PC-9 (cell line): ENCODE measurements at regions not wholly inside any gene's neighbourhood (a gene's known extent, or its start where the extent isn't known, plus 50 kb on each side); places are given as distances from the start of the nearest gene placed in this dataset.

Experiments
- BruUV-seq: library from RNA; stranded (reverse); fragments of 400-500 nt; replicated peaks from 2 replicates; lab custom pipeline; 2021; lab: Mats Ljungman, UMichigan
- CTCF ChIA-PET: fragments of 300-600 bp; sonication (Branson Sonifier 250); formaldehyde crosslinking; loops from one replicate; lab custom pipeline; 2022; ENCODE audit warnings: antibody characterized with exemption; lab: Charles Lee
- POLR2A ChIA-PET: fragments of 300-600 bp; sonication (Branson Sonifier 250); formaldehyde crosslinking; loops from one replicate; lab custom pipeline; 2022; ENCODE audit warnings: antibody characterized with exemption; ENCODE audit not compliant: unreplicated experiment; lab: Charles Lee
- DNase-seq, 2 experiments: peaks; one replicate each; pipeline versions ENCODE4 v3.0.0 to v3.0.0-alpha.2; 2015 to 2022; ENCODE audit warnings: mixed read lengths in 1 of 2
- H2AFZ ChIP-seq: fragments of 200-600 bp; sonication (generic); 2 replicates; pipeline ENCODE4 v1.8.1; 2017; ENCODE audit warnings: antibody characterized with exemption
- H3F3A ChIP-seq: fragments of 200-600 bp; sonication (generic); 2 replicates; pipeline ENCODE4 v1.8.1; 2017; ENCODE audit warnings: antibody characterized with exemption, mild to moderate bottlenecking, low read depth; ENCODE audit not compliant: insufficient read depth
- H3K27ac ChIP-seq: fragments of 200-600 bp; sonication (generic); 2 replicates; pipeline ENCODE4 v1.6.1; 2016; ENCODE audit warnings: mixed run types
- H3K27me3 ChIP-seq: fragments of 200-600 bp; sonication (generic); 2 replicates; pipeline ENCODE4 v1.6.1; 2016; ENCODE audit warnings: low read depth, mixed run types; ENCODE audit not compliant: insufficient read depth
- H3K36me3 ChIP-seq: fragments of 200-600 bp; sonication (generic); 2 replicates; pipeline ENCODE4 v1.6.1; 2016; ENCODE audit warnings: low read depth, mixed run types
- H3K4me1 ChIP-seq: fragments of 200-600 bp; sonication (generic); replicated peaks from 2 replicates; pipeline ENCODE4 v1.6.1; 2016; ENCODE audit warnings: mixed run types; ENCODE audit not compliant: insufficient read depth
- H3K4me2 ChIP-seq: fragments of 200-600 bp; sonication (generic); 2 replicates; pipeline ENCODE4 v1.6.1; 2017; ENCODE audit warnings: mixed run types
- H3K4me3 ChIP-seq: fragments of 200-600 bp; sonication (generic); 2 replicates; pipeline ENCODE4 v1.6.1; 2016; ENCODE audit warnings: mixed run types
- H3K79me2 ChIP-seq: fragments of 200-600 bp; sonication (generic); 2 replicates; pipeline ENCODE4 v1.6.1; 2017; ENCODE audit warnings: low read depth, mixed run types
- H3K9me2 ChIP-seq: fragments of 200-600 bp; sonication (generic); 2 replicates; pipeline ENCODE4 v1.8.1; 2017; ENCODE audit warnings: mild to moderate bottlenecking; ENCODE audit not compliant: insufficient read depth
- H3K9me3 ChIP-seq: fragments of 200-600 bp; sonication (generic); 2 replicates; pipeline ENCODE4 v1.8.1; 2016; ENCODE audit warnings: low read depth; ENCODE audit not compliant: insufficient read depth
- H4K20me1 ChIP-seq: fragments of 200-600 bp; sonication (generic); 2 replicates; pipeline ENCODE4 v1.8.1; 2017; ENCODE audit not compliant: insufficient read depth
- CTCF ChIP-seq: fragments of 200-600 bp; sonication (generic); conservative IDR thresholded peaks from 2 replicates; pipeline ENCODE4 v1.6.1; 2017; ENCODE audit warnings: mixed run types, antibody characterized with exemption, mild to moderate bottlenecking, moderate library complexity
- EZH2 ChIP-seq: fragments of 200-600 bp; sonication (generic); IDR thresholded peaks from 2 replicates; pipeline ENCODE4 v1.8.0; 2017; ENCODE audit warnings: antibody characterized with exemption, low read depth
- intact Hi-C: fragments of 100-400 bp; cut with micrococcal nuclease; formaldehyde crosslinking; loops from one replicate; pipeline ENCODE4 v1.10.0; 2022; ENCODE audit not compliant: unreplicated experiment

DNA sequence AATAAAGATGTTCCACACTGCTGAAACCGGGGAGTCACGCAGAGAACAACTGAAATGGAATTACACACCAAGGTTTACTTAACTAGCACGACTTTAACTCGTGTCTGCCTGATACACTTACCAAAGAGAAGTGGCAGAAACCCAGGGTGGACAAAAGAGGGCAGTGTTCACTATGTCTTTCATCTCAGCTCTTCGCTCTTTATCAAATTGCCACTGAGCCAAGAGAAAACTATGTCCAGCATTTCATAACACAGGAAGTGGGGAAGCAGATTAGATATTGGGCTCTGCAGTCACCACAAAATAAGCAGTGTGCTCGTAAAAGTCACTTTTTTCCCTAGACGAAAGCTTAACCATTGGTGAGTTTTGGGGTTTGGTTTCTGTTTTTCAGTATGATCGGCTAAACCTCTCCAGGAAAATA, 155.7 kb downstream of the CHIC2 start:
- no peaks in the 10 kb centered on the region for H3K9me3 ChIP-seq
- CTCF ChIA-PET: interaction anchor here (0.6 to 1.9 kb wide), 2 partner anchors 309 to 325 kb away, joined by 3 to 11 read pairs; no protein-coding TSS in a partner anchor
- intact Hi-C loops: loop anchor here (1.0 to 10.0 kb wide), 6 partner anchors 310 to 1534 kb away; no protein-coding TSS in a partner anchor
- H3K36me3 ChIP-seq: no peaks in the 10 kb centered on the region
- POLR2A ChIA-PET: interaction anchor here (0.7 kb wide), 1 partner anchor 154 kb away, joined by 3 read pairs; no protein-coding TSS in a partner anchor
- no peaks in the 10 kb centered on the region for H3F3A ChIP-seq
- H2AFZ ChIP-seq: no peak overlapping the region
- DNase-seq: peak; percentile 20 to 82
- BruUV-seq: no TSS peak
- no peak overlapping the region for H3K27ac ChIP-seq
- no peaks in the 10 kb centered on the region for H3K9me2 ChIP-seq
- no peak for TF ChIP-seq EZH2
- peak; percentile 74 for TF ChIP-seq CTCF
- no peaks in the 10 kb centered on the region for H3K27me3 ChIP-seq
- H3K4me3 ChIP-seq: no peak overlapping the region
- H3K4me2 ChIP-seq: peak overlapping the region; percentile 42; the same call in 1 of the 2 replicates
- no peaks in the 10 kb centered on the region for H3K79me2 ChIP-seq
- peaks cover 4% of the 10 kb centered on the region; the same call in 1 of the 2 replicates for H3K4me1 ChIP-seq
- H4K20me1 ChIP-seq: no peaks in the 10 kb centered on the region

- H3K27me3 ChIP-seq: no peaks in the 10 kb centered on the region
- H4K20me1 ChIP-seq: no peaks in the 10 kb centered on the region
- H3K4me1 ChIP-seq: peaks cover 4% of the 10 kb centered on the region; the same call in 1 of the 2 replicates
- no peak overlapping the region for H3K4me3 ChIP-seq
- POLR2A ChIA-PET: no interaction called here
- no peak overlapping the region for H2AFZ ChIP-seq
- no peak for DNase-seq
- CTCF ChIA-PET: interaction anchor here (1.9 kb wide), 1 partner anchor 326 kb away, joined by 11 read pairs; no protein-coding TSS in a partner anchor
- no peak overlapping the region for H3K27ac ChIP-seq
- intact Hi-C loops: loop anchor here (1.0 to 10.0 kb wide), 6 partner anchors 311 to 1533 kb away; no protein-coding TSS in a partner anchor
- no peak for TF ChIP-seq CTCF
- no peak for TF ChIP-seq EZH2
- H3F3A ChIP-seq: no peaks in the 10 kb centered on the region
- H3K9me2 ChIP-seq: no peaks in the 10 kb centered on the region
- no TSS peak for BruUV-seq
- no peaks in the 10 kb centered on the region for H3K9me3 ChIP-seq
- no peaks in the 10 kb centered on the region for H3K36me3 ChIP-seq
- H3K79me2 ChIP-seq: no peaks in the 10 kb centered on the region
- no peak overlapping the region for H3K4me2 ChIP-seq
Observed at GRCh38 chr4:53907772-53908171, 156.6 kb downstream of the CHIC2 start.

GRCh38 chr4:53906606-53907190, 157.7 kb downstream of the CHIC2 start:
- no peaks in the 10 kb centered on the region for H3F3A ChIP-seq
- H3K9me3 ChIP-seq: no peaks in the 10 kb centered on the region
- no peaks in the 10 kb centered on the region for H3K79me2 ChIP-seq
- H3K27me3 ChIP-seq: no peaks in the 10 kb centered on the region
- no peak overlapping the region for H3K4me2 ChIP-seq
- H3K4me3 ChIP-seq: no peak overlapping the region
- intact Hi-C loops: loop anchor here (5.0 to 10.0 kb wide), 3 partner anchors 709 to 1532 kb away; no protein-coding TSS in a partner anchor
- no peak overlapping the region for H2AFZ ChIP-seq
- peaks cover 4% of the 10 kb centered on the region; the same call in 1 of the 2 replicates for H3K4me1 ChIP-seq
- DNase-seq: no peak
- ChIA-PET CTCF (interaction anchor here (0.7 kb wide), 1 partner anchor 23 kb away, joined by 4 read pairs; no protein-coding TSS in a partner anchor), POLR2A (no interaction called here)
- BruUV-seq: no TSS peak
- no peak for TF ChIP-seq CTCF
- no peak for TF ChIP-seq EZH2
- H3K27ac ChIP-seq: no peak overlapping the region
- H4K20me1 ChIP-seq: no peaks in the 10 kb centered on the region
- no peaks in the 10 kb centered on the region for H3K9me2 ChIP-seq
- no peaks in the 10 kb centered on the region for H3K36me3 ChIP-seq
